Colon (tissue), 2 donors: ENCODE measurements at regions not wholly inside any gene's neighbourhood (a gene's known extent, or its start where the extent isn't known, plus 50 kb on each side); places are given as distances from the start of the nearest gene placed in this dataset.
"Not testable (repeated sequence)": the region's sequence is repeated elsewhere in the genome, so short reads cannot be mapped to it uniquely, and the experiment has no call there.

Experiments used
- FAIRE-seq: peaks from 2 replicates; lab custom pipeline; 2012; peaks lifted over from hg19 to GRCh38; lab: Jason Lieb, UNC
- donor health status: control.
- donor health status: control.

DNA sequence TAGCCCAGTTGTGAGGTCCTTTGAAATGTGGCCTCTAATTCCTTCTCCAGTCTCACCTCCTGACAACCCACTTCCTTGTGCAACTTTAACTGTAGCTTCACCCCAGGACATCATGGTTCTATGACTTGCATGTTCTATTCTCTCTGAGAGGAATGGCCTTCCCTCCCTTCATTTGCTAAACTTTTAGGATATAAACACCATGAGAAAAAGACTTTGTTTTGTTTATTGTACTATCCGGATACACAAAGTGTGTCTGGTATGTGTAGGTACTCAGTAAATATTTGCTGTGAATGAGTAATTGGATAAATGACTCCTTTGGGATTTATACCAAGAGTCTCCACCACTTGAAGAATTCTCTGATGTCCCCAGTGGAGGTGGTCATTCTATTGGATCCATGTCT is 547.6 kb downstream of the INSC start:
- no peak for FAIRE-seq

DNA sequence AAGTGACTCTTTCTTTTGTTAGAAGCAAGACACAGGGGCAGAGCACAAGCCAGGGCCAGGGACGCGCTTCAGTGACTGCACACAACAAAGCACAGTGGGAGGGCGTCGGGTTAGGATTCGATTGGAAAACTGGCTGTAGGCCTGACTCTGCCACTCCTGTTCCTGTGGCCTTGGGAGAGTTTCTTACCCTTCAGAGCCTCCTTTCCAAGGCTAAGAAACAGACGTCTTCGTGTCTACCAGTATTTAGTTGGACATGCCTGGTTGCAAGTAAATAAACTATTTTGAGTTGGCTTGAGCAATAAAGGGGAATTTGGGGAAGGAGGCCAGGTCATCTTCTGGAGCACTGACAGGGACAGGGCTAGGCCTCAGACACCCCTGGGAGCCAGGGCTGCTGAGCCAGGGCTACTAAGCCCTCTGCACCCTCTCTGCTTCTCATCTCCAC is 549.1 kb downstream of the INSC start:
- no peak for FAIRE-seq

DNA sequence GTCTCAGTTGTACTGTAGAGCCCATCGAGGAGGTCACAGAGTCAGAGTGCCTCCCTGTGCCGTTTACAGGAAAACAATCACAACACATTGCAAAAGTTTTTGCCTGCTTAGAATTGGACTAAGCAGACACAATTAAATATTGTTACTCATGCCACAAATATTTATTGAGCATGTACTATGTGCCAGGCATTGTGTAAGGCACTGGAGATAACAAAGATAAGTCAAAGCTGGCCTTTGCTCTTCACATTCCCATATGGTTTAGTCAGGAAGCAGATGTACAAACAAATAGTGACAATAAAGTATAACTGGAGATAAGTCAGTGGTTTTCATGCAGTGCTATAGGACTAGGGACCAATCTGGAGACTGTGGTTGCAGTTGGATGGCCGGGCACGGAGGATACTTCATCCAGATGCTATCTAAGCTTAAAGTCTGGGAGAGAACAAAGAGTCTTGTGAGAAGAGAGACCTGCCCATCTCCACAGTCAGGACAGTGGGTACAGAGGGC is 550.7 kb downstream of the INSC start:
- no peak for FAIRE-seq

DNA sequence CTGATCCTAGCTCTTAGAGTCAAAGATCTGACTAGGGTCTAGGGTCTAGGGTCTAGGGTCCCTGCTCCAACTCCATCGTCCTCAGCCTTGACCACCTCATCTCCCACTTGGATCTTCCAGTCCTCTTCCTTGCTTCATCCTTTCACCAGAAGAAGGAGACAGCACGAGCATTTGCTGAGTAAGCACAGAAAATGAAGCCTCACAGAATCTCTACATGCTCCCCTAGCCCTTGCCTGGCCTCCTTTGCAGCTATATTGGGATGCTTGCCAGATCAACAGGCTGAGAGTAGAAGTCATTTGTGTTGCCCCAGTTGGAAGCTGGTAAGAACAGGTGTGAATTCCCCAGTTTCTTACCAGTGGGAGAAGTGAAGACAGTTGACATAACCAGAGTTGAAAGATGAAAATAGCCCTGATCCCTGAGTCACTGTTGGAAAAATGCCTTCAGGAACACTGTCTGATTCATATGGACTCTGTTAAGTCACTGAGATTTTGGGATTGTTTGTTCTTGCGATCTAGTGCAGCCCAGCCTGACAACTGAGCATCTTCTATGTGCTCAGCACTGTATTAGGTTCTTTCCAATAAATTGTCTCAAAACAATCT is 552.5 kb downstream of the INSC start:
- no peak for FAIRE-seq

DNA sequence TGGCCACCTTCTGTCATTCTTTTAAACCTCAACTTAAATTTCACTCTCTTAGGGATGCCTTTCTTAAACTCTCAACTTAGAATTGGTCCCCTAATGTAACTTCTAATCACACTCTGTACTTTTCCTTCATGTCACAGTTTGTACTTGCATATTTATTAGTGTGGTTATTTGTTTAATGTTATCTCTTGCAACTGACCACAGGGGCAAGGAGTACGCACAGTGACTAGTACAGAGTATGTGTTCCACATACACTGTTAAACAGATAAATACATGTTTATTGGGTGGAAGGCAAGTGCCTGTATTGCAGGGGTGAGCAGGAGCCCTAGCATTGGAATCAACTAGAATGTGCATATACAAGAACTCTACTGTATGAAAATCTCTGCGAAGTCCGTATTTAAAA is 554.0 kb downstream of the INSC start:
- no peak for FAIRE-seq

DNA sequence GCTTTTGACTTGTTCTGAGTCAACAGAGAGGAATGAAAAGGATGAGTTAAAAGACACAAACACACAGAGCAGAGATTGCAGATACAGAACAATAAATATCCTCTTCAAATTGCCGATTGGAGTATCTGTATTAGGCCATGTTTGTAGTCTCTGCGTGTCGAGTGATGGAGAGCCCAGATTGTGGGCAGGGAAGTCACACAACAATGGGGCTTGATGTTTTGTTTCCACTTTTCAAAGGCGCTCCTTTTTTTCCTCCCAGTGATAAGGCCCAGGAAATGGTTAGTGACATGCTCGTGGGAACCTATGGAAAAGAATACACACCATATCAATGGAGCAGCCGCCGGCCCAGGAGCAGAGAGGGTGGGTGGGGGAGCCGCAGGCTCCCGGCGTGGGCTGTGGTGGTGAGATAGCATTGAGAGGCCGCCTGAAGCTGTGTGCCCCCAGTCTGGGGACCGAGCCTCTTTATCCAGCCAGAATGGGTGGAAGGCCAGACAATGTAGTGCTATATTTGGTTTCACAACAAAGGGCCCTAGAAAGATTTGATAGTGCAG is 555.9 kb downstream of the INSC start:
- FAIRE-seq = no peak

DNA sequence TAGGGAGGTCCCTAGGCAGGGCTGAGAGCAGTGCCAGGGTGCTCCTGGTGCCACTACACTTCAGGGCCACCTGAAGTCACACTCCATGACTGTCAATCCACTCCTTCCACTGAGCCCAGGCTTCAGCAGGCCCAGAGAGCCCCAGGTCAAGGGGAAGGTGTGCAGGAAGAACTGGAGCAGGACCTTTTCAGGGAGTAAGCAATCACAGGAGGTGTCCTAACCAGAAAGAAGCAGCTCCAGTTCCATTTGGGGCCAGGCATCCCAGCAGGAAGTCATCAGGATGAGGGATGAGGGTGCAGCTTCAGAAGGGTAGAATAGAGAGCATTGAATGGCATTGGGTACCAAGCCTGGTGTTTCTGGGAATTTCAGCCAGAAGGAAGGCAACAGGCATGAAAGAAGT is 556.5 kb downstream of the INSC start:
- FAIRE-seq = no peak

DNA sequence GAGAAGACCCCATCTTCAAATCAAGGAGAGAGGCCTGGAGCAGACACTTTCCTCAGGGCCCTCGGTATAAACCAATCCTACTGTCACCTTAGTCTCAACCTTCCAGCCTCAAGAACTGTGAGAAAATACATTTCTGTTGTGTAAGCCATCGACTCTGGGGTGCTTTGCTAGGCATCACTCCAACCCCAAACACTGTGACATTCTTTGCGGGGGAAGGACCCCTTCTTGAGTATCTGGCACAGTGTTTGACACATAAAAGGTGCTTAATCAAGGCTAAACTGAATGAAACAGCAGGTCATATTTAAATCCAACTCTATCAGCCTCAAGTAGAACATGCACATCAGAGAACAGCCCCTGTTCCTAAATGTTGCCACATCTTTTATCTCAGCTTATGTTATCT is 558.1 kb downstream of the INSC start:
- no peak for FAIRE-seq

DNA sequence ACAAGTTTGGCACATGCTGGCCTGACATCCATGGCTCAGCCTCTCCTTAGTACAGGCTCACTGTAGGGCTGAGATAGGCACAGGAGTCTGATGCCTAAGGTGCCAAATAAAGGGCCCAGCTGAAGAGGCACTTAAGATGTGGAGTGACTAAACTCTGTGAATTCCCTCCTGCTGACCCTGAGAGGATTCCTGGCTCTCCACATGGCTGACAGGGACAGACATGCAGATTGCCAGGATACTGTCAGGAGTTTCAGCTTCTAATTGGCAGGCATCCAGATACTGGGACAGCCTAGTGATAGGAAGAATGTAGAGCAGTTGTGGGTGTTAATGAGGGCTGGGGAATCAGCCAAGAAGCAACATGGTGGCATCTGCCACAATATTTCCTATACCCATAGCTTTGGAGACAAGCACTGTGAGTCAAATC is 558.7 kb downstream of the INSC start:
- no peak for FAIRE-seq

DNA sequence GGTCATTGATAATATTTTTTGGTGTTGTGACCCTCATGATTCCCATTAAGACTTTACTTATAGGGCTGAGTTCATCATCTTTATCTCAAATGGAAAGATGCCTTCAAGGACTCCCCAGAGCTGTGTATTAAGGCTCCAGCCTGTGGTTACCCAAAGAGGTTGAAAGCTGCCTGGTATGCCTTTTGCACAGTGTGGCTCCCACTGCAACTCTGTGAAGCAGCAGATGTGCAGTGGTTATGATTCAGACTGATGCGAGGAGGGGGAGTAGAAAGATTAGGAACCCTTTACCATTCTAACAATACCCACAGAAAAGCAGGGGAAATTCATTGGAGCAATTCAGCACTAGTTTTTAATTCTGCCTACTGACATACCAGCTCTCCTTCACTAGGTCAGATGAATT is 560.0 kb downstream of the INSC start:
- FAIRE-seq = no peak

DNA sequence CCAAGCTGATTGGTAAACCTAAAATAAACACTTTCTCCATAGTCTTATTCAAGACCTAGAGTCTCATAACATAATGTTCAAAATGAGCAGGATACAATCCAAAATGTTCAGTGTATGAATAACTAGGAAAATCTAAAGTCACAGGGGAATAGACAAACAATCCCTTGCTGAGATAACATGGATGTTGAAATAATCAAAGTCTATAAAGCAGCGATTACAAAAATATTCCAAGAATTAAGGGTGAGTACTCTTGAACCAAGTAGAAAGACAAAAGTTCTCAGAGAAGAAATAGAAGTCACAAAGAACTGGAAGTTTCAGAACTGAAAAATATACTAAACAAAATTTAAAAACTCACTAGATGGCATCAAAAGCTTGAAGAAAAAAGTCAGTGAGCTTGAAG is 561.0 kb downstream of the INSC start:
- no peak for FAIRE-seq

DNA sequence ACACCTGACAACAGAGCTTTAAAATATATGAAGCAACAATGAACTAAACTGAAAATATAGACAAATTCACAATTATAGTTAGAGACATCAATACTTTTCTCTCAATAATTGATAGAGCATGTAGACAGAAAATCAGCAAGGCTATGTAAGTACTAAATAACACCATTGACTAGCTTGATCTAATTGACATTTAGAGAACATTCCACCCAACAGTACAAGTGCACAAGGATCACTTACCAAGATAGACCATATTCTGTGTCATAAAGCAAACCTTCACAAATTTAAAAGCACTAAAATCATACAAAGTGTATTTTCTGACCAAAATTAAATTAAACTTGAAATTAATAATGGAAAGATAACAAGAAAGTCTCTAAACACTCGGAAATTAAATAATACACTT is 562.5 kb downstream of the INSC start:
- no peak for FAIRE-seq

DNA sequence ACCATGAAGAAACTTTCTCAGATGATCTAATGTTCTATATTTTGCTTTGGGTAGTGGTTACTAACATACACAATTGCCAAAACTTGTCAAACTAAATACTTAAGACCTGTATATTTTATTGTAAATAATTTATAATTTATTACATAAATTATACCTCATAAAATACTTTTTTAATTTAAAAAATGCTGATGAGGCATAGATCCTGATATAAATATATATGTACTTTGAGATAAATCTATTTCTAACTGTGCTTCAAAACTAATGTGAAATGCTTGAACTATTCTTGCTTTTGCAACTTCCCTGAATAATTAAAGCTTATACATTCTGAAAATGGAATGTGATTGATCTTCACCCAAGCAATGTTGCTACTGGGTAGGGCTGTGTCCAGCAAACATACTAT is 568.8 kb downstream of the INSC start:
- FAIRE-seq = no peak

DNA sequence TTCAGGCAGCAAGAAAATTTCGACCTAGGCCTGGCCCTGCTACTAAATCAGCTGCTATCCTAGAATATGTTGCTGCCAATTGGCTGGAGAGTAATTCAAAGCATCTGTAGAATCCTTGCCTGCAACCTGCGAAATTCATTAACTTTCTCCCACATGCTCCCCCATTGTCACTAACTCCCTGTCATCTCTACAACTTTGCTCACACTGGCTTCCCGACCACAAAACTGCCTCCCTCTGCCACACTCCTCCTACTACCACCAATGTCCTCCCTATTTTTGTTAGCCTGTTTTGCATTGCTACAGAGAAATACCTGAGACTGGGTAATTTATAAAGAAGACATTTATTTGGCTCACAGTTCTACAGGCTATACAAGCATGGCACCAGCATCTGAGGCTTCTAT is 570.6 kb downstream of the INSC start:
- FAIRE-seq = no peak

DNA sequence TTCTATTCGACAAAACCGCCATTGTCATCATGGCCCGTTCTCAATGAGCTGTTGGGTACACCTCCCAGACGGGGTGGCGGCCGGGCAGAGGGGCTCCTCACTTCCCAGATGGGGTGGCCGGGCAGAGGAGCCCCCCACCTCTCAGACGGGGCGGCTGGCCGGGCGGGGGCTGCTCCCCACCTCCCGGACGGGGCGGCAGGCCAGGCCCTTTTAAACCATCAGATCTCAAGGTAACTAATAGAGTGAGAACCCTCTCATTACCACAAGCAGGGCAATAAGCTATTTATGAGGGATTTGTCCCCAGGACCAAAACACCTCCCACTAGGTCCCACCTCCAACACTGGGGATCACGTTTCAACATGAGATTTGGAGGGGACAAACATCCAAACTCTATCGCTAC is 571.5 kb downstream of the INSC start:
- not testable (repeated sequence) for FAIRE-seq

DNA sequence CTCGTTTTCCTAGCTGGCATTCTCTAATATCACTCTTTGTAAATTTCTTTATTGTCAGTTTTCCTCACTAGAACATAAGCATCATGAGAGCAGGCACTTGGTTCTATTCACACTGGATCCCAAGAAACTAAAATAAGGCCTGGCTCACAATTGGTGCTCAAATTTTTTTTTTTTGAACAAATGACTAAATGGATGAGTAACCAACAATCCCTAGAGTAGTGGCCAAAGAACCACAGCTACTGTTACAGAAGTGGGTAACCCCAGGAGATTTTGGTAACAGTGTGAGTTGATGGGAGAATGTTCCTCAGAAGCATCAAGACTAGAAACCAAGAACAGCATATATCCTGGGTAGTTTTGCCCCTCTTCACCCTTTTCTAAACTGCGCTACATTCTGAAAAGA is 572.6 kb downstream of the INSC start:
- no peak for FAIRE-seq

DNA sequence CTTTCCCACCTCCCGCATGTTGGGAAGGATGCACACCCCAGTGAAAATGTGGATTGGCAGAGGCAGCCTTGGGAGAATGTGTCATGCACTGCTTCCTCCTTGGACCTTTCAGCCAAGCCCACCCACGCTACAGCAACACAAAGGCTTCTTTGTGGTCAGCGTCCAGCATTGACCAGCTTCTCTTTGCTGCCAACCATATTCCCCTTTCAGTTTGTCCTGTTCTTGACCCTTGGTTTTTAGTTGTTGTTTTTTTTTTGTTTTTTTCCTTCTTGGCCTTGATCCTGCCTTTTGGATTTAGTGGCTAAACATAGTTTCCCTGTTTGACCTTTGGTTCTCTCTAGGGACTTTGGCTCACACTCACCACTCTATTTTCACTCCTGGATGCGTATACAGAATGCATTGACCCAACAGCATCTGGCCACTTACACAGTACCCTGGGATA is 573.6 kb downstream of the INSC start:
- FAIRE-seq = no peak

DNA sequence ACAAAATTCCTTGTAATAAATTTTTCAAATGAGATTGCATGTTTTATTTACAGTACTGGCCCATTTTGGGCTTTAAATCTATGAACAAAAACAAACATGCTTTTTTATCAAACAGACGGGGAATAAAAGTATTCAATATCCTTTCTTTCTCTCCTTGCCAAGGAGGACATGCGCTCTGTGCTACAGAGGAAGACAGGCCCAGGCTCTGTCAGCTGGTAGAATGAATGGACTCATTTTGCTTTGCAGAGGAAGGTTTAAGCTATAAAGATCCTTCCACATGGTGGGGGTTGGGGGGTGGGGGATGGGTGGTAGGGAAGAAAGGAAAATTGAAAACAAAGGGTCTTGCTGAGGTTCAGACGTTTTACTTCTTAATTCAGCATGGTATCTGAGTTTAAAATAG is 575.6 kb downstream of the INSC start:
- no peak for FAIRE-seq

DNA sequence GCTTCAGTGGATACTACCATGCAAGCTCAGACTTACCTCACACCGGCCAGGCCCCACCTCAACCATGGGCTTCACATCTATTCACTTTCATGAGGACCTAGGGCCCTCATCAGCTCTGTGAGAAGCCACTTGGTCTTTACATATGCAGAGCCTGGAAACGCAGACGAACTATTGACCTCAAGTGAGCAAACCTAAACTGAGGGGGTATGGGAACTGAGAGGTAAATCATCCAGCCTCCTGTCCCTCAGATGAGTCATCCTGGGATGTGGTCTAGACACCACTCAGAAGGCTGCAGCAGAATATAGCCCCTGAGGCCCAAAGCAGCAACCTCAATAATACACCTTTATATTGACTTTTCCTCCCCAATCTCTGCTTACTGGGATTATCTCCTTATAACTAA is 578.0 kb downstream of the INSC start:
- FAIRE-seq = no peak

DNA sequence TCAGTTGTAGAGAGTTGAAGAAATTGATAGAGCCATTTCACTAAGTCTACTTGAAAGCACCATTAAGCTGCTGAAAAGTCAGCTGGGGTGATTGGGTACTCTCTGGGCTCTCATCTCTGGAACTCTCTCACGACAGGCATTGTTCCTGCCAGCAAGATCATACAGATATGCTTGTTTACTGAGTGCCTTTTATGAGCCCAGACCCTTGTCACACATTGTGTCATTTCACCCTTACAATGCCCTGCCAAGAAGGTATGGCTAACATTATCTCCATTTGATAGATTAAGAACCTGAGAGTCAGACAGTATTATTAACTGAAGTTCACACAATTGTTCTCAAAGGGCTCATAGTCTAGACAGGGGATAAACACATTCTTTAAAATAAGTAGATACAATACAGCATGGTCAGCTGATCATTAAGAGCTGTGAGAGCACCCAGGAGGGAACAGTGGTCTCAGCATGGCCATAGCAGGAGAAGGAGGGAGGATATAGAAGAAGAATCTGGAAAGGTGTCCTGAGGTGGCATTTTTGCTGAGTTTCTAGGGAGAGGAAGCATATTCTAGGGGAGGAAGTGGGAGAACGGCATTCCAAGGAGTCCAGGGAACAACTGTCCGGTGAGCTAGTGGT is 580.5 kb downstream of the INSC start:
- FAIRE-seq = no peak

DNA sequence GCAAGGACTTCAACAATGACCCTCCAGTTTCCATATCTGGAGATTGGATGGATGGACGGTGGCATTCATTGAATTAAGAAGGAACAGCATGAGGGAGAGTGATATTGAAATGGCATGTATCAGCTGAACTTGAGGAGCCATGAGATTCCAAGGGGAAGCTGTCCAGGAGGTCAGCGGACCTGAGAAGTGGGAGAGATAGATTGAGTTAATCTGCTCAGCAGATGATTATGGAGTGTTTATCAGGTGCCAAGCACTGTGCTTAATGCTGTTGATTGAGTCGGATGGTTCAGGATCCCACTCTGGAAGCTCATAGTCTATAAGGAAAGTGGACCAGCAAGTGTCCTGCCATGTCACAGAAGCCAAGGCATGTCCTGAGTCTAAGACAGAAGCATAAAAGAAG is 581.3 kb downstream of the INSC start:
- no peak for FAIRE-seq

DNA sequence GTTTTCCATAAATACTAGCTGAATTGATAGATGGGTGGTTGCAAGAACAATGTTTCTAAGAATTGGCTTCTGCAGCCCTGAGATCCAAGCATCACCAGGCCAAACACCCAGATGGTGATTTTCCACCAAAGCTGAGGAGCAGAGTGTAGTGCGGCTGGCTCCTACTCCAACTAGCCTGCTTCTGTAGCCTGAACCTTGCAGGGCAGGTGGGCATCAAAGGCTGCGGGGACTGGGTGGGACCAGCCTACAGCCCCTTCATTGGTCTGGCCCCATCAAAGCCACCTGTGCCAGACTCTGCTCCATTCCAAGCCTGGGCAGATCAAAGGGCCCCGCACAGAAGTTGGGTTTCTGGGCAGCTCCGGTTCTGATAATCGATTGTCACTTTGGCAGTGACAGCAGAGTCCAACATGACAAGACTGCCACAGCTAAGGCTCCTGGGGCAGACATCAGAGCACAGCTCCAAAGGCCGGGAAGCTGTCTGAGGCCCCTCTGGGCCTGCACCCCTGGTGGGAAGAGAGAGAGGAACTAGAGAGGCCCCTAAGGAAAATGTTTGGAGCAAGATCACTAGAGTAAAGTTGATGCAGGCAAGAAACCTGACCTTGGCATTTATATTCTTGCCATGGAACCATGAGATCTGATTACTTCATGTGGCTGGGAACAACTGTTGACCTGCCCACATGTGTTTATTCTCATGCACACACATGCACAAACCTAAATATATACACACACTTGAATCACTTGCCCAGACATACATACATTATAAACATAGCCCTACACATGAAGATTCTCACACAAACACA is 582.9 kb downstream of the INSC start:
- no peak for FAIRE-seq

DNA sequence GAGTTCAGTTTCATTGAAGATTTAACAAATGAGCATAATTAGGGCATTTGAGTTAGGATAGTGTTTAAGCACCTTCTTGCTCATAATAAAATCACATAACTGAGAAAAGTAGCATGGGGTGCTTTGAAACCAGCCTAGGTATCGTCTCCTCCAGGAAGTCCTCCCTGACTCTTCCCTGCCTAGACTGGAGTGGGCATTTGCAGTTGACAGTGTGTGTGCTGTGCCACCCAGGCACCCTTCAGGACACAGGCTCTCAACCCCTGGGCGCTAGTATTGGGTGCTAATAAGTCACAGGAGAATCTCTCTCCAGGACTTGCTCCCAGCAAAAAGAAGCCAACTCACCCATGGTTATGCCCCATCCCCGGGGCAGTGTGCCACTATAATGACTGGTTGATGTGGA is 584.1 kb downstream of the INSC start:
- no peak for FAIRE-seq
